HG03558 (cell line): ENCODE measurements at regions not wholly inside any gene's neighbourhood (a gene's known extent, or its start where the extent isn't known, plus 50 kb on each side); places are given as distances from the start of the nearest gene placed in this dataset.

Experiments
- ATAC-seq: cut with Tn5 transposase; IDR thresholded peaks from one replicate; pipeline ENCODE4 v1.9.1; 2021; ENCODE audit warnings: moderate number of reproducible peaks; ENCODE audit not compliant: unreplicated experiment; ENCODE audit errors: extremely low read depth

GRCh38 chr3:111465081-111465670 is 76.8 kb upstream of the CD96 start:
- ATAC-seq: no peak

GRCh38 chr3:111470032-111470431 is 72.0 kb upstream of the CD96 start:
- ATAC-seq: no peak

DNA sequence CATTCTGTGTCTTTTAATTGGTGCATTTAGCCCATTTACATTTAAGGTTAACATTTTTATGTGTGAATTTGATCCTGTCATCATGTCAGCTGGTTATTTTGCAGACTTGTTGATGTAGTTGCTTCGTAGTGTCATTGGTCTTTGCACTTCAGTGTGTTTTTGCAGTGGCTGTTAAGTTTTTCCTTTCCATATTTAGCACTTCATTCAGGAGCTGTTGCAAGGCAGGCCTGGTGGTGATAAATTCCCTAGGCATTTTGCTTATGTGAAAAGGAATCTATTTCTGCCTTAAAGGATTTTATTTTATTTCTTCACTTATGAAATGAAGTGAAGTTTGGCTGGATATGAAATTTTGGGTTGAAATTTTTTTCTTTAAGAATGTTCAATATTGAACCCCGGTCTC is 70.2 kb upstream of the CD96 start:
- no peak for ATAC-seq

DNA sequence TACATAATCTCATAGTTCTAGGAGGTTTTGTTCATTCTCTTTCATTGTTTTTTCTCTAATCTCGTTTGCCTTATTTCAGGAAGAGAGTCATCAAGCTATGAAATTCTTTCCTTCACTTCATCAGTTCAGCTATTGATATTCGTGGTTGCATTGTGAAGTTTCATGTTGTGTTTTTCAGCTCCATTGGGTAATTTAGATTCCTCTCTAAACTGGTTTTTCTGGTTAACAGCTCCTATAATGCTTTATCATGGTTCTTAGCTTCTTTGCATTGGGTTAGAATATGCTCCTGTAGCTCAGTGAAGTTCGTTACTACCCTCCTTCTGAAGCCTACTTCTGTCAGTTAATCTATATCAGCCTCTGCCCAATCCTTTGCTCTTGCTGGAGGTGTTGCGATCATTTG is 69.4 kb upstream of the CD96 start:
- ATAC-seq: no peak

DNA sequence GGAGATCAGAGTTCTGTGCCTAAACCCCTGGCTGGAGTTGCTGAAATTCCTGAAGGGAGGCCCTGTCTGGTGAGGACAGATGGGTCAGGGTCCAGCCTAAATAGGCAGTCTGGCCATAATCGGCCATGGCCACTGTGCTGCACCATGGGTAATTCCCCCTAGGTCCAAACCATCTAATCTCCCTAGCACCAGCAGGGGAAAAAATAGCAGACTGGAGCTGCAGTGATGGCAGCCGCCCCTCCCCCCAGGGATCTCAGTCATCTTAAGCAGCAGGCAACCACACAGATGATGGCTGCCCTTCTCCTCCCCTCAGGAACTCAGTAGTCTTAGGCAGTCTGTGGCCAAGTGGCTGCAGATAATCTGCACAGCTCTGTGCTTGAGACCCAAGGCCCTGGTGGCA is 68.4 kb upstream of the CD96 start:
- no peak for ATAC-seq

GRCh38 chr3:111476701-111477100 is 65.3 kb upstream of the CD96 start:
- no peak for ATAC-seq

- no peak for ATAC-seq
Measured at GRCh38 chr3:111480091-111480490, 61.9 kb upstream of the CD96 start.

- ATAC-seq: no peak
Measured at GRCh38 chr3:111481551-111481950, 60.4 kb upstream of the CD96 start.

- no peak for ATAC-seq
Measured at GRCh38 chr3:111482574-111482973, 59.4 kb upstream of the CD96 start.

DNA sequence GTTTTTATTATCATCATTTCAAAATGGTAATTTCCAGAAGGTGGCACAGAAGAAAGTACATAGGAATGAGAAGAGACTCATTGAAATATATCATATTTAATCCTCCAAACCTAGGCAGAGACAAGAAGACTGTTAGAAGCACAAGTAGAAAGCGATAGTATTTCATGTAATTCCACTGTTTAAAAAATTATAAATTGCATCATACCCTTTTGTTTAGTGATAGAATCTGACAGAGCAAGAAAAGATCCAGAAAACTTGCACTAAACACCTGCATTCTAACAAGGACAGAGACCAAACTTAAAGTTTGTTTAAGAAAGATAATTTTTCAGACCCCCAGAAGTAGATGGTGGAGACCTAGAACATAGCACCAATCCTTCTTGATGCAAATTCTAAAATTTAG is 56.9 kb upstream of the CD96 start:
- no peak for ATAC-seq
